Skeletal muscle satellite cell (primary cell): ENCODE measurements at regions not wholly inside any gene's neighbourhood (a gene's known extent, or its start where the extent isn't known, plus 50 kb on each side); places are given as distances from the start of the nearest gene placed in this dataset. TPM values are rescaled to one million over a fixed set of nuclear protein-coding genes. Genes with fewer than 3 reads are reported as not detected.

Experiments used
- H3K27me3 ChIP-seq: 2 replicates; pipeline ENCODE4 v1.7.0; 2013; ENCODE audit warnings: low read length; ENCODE audit not compliant: control insufficient read depth, insufficient read depth
- H3K36me3 ChIP-seq: 2 replicates; pipeline ENCODE4 v1.7.0; 2013; ENCODE audit warnings: mild to moderate bottlenecking, control low read depth, low read length; ENCODE audit not compliant: insufficient read depth
- H3K4me1 ChIP-seq: 2 replicates; pipeline ENCODE4 v1.7.0; 2013; ENCODE audit warnings: low read length; ENCODE audit not compliant: control insufficient read depth, insufficient read depth
- H3K4me2 ChIP-seq: 2 replicates; pipeline ENCODE4 v1.7.0; 2013; ENCODE audit warnings: mild to moderate bottlenecking, low read length
- H3K4me3 ChIP-seq: 2 replicates; pipeline ENCODE4 v1.7.0; 2013; ENCODE audit warnings: low read length
- H3K9ac ChIP-seq: 2 replicates; pipeline ENCODE4 v1.7.0; 2013; ENCODE audit warnings: mild to moderate bottlenecking, low read depth, low read length, moderate library complexity
- H3K9me3 ChIP-seq: replicated peaks from 2 replicates; pipeline ENCODE4 v1.7.0; 2013; ENCODE audit warnings: mild to moderate bottlenecking, control low read depth, low read length
- small RNA-seq: library from RNA; depleted of rRNA; stranded (forward); fragments of <200 nt; gene quantifications from one replicate; pipeline ENCODE3, GENCODE V24; 2012

DNA sequence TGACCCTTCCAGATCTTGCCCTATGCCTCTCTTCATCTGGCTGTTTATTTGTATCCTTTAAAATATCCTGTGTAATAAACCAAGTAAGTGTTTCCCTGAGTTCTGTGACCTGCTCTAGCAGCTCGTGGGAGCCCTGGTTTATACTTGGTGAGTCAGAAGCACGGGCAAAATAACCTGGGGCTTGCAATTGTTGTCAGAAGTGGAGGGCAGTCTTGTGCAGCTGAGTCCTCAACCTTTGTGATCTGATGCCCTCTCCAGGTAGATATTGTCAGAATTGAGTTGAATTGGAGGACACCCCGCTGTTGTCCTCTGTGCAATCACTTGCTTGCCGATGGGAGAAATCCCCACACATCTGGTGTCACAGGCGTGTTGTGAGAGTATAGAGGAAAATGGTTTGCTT is 62.5 kb upstream of the PRICKLE1 start:
- Histone ChIP-seq H3K4me3 (no peak overlapping the region), H3K36me3 (no peaks in the 10 kb centered on the region), H3K27me3 (peaks cover 4% of the 10 kb centered on the region), H3K4me1 (no peaks in the 10 kb centered on the region), H3K9me3 (no peaks in the 10 kb centered on the region), H3K9ac (no peak overlapping the region), H3K4me2 (no peak overlapping the region)

DNA sequence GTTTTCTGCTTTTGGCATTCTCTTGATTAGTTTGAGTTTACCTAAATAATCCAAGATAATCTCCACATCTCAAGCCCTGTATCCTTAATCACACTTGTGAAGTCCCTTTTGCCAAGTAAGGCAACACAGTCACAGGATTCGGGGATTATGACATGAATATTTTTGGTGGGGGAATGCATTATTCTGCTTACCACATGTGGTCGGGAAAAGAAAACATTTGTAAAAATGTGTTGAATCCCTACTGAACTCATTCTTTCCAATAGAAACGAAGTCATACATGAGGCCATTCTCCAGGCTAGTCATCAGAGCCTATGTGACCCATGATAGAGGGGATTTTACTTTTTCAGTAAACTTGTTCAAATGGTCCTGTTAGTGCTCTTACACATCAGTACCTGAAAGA is 58.5 kb upstream of the PRICKLE1 start:
- no peak overlapping the region for H3K4me3 ChIP-seq
- no peak overlapping the region for H3K4me2 ChIP-seq
- no peaks in the 10 kb centered on the region for H3K9me3 ChIP-seq
- H3K4me1 ChIP-seq, result no peaks in the 10 kb centered on the region
- no peaks in the 10 kb centered on the region for H3K36me3 ChIP-seq
- no peak overlapping the region for H3K9ac ChIP-seq
- peaks cover 4% of the 10 kb centered on the region for H3K27me3 ChIP-seq

GRCh38 chr12:42643881-42644579 is 54.5 kb upstream of the PRICKLE1 start:
- H3K4me3 ChIP-seq, result no peak overlapping the region
- H3K9ac ChIP-seq, result no peak overlapping the region
- H3K36me3 ChIP-seq, result no peaks in the 10 kb centered on the region
- no peaks in the 10 kb centered on the region for H3K4me1 ChIP-seq
- no peaks in the 10 kb centered on the region for H3K9me3 ChIP-seq
- no peak overlapping the region for H3K4me2 ChIP-seq
- H3K27me3 ChIP-seq, result no peaks in the 10 kb centered on the region

DNA sequence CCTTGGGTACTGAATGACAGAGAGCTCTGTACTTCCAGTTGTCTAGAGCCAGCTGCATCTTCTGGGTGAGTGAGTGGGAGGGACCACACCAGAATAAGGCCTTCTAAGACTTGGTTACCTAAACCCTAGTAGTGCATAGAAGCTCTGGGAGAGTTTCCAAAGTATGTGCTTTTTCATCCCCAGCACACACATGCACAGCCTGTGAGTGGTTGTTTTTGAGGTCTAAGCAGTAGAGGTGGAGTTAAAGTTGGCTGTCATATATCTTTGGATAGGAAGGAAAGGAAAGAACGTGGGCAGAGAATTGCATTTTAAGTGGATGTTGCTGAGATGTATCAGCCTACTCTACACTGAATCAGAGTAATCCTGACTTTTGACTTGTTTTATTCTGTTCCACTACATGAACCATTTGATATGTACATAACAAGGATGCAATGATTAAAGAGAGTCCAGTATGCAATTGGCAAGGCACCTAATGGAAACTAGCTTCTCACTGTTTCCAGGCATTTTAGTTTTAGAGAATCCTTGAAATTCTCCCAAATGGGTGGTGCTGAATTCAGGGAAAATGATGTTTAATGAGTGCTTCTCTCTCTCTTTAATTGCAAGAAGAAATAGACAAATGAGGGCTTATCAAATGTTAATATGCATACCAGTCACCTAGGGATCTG is 51.8 kb upstream of the PRICKLE1 start:
- H3K4me3 ChIP-seq, result no peak overlapping the region
- no peak overlapping the region for H3K4me2 ChIP-seq
- H3K27me3 ChIP-seq, result no peaks in the 10 kb centered on the region
- no peaks in the 10 kb centered on the region for H3K9me3 ChIP-seq
- no peaks in the 10 kb centered on the region for H3K36me3 ChIP-seq
- no peak overlapping the region for H3K9ac ChIP-seq
- no peaks in the 10 kb centered on the region for H3K4me1 ChIP-seq

GRCh38 chr12:42640391-42640790 is 50.8 kb upstream of the PRICKLE1 start:
- no peaks in the 10 kb centered on the region for H3K4me1 ChIP-seq
- no peak overlapping the region for H3K9ac ChIP-seq
- H3K36me3 ChIP-seq, result no peaks in the 10 kb centered on the region
- H3K27me3 ChIP-seq, result no peaks in the 10 kb centered on the region
- H3K4me2 ChIP-seq, result no peak overlapping the region
- no peak overlapping the region for H3K4me3 ChIP-seq
- no peaks in the 10 kb centered on the region for H3K9me3 ChIP-seq

DNA sequence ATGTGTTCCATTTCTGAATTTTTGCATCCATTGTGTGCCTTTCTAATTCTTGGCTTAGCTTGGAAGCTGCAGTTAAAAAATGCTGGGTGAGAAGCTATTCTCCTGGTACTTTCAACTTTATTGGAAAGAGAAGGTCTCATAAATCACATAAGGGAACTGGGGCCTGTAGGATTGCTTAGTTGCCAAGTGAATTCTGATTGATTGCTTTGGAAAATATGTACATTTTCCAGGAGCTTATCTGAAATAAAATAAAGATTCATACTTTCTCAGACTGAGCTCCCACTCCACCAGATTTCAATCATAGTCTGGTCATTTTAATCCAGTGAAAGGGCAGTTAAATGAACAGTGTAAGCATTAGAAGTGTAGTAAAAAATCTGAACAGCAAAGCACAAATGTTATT is 50.0 kb upstream of the PRICKLE1 start:
- no peaks in the 10 kb centered on the region for H3K36me3 ChIP-seq
- no peaks in the 10 kb centered on the region for H3K27me3 ChIP-seq
- H3K9ac ChIP-seq, result no peak overlapping the region
- no peak overlapping the region for H3K4me2 ChIP-seq
- no peaks in the 10 kb centered on the region for H3K4me1 ChIP-seq
- no peaks in the 10 kb centered on the region for H3K9me3 ChIP-seq
- no peak overlapping the region for H3K4me3 ChIP-seq

Small RNAs in the stretch of these regions (small RNA-seq; reads per million reads assigned to genes)
- gene MRPS36P5 (not detected), gene RPS27P21 (not detected)
